ENCODE measurements at regions not wholly inside any gene's neighbourhood (a gene's known extent, or its start where the extent isn't known, plus 50 kb on each side); places are given as distances from the start of the nearest gene placed in this dataset.

GRCh38 chr12:124188561-124189405 lies 106.1 kb upstream of the RFLNA start:
- DNase-seq (ENCODE audit: low spot score): peak; percentile 15

GRCh38 chr12:124190312-124191023 lies 104.4 kb upstream of the RFLNA start:
- DNase-seq (ENCODE audit: low spot score): no peak

- peak; percentile 10 for DNase-seq (ENCODE audit: low spot score)
Measured at GRCh38 chr12:124191024-124191359, 103.9 kb upstream of the RFLNA start.

- no peak for DNase-seq (ENCODE audit: low spot score)
Measured at GRCh38 chr12:124191966-124192365, 102.9 kb upstream of the RFLNA start.

GRCh38 chr12:124194264-124194892 lies 100.5 kb upstream of the RFLNA start:
- no peak for DNase-seq (ENCODE audit: low spot score)

- no peak for DNase-seq (ENCODE audit: low spot score)
Measured at GRCh38 chr12:124194893-124195566, 99.9 kb upstream of the RFLNA start.

GRCh38 chr12:124195567-124195942 lies 99.3 kb upstream of the RFLNA start:
- no peak for DNase-seq (ENCODE audit: low spot score)

GRCh38 chr12:124196236-124196635 lies 98.7 kb upstream of the RFLNA start:
- DNase-seq (ENCODE audit: low spot score): no peak

GRCh38 chr12:124201248-124201647 lies 93.6 kb upstream of the RFLNA start:
- no peak for DNase-seq (ENCODE audit: low spot score)

- no peak for DNase-seq (ENCODE audit: low spot score)
Measured at GRCh38 chr12:124203176-124203575, 91.7 kb upstream of the RFLNA start.

GRCh38 chr12:124205405-124205804 lies 89.5 kb upstream of the RFLNA start:
- DNase-seq (ENCODE audit: low spot score): no peak

GRCh38 chr12:124207049-124207448 lies 87.8 kb upstream of the RFLNA start:
- no peak for DNase-seq (ENCODE audit: low spot score)

- DNase-seq (ENCODE audit: low spot score): no peak
Measured at GRCh38 chr12:124207617-124208016, 87.3 kb upstream of the RFLNA start.

- DNase-seq (ENCODE audit: low spot score): no peak
Measured at GRCh38 chr12:124208489-124208888, 86.4 kb upstream of the RFLNA start.

GRCh38 chr12:124210991-124211577 lies 83.8 kb upstream of the RFLNA start:
- no peak for DNase-seq (ENCODE audit: low spot score)

GRCh38 chr12:124211753-124212152 lies 83.1 kb upstream of the RFLNA start:
- no peak for DNase-seq (ENCODE audit: low spot score)

- DNase-seq (ENCODE audit: low spot score): no peak
Measured at GRCh38 chr12:124213666-124214347, 81.1 kb upstream of the RFLNA start.

GRCh38 chr12:124214574-124214973 lies 80.3 kb upstream of the RFLNA start:
- no peak for DNase-seq (ENCODE audit: low spot score)

- DNase-seq (ENCODE audit: low spot score): no peak
Measured at GRCh38 chr12:124216966-124217365, 77.9 kb upstream of the RFLNA start.

- no peak for DNase-seq (ENCODE audit: low spot score)
Measured at GRCh38 chr12:124217508-124218242, 77.2 kb upstream of the RFLNA start.

- DNase-seq (ENCODE audit: low spot score): no peak
Measured at GRCh38 chr12:124218243-124218560, 76.7 kb upstream of the RFLNA start.

All from AG08395 (cell line).